Panc1 (cell line): ENCODE measurements at regions not wholly inside any gene's neighbourhood (a gene's known extent, or its start where the extent isn't known, plus 50 kb on each side); places are given as distances from the start of the nearest gene placed in this dataset.
"Not testable (repeated sequence)": the region's sequence is repeated elsewhere in the genome, so short reads cannot be mapped to it uniquely, and the experiment has no call there.

Experiments used
- ATAC-seq: fragments of 200-7000 bp; cut with Tn5 transposase; 2 replicates; pipeline ENCODE4 v1.9.1; 2020; ENCODE audit warnings: mild to moderate bottlenecking, moderate library complexity
- BruUV-seq: library from RNA; stranded (reverse); fragments of 400-500 nt; replicated peaks from 2 replicates; lab custom pipeline; 2021; lab: Mats Ljungman, UMichigan
- CTCF ChIA-PET: fragments of 300-600 bp; sonication (Branson Sonifier 250); formaldehyde crosslinking; loops from one replicate; lab custom pipeline; 2022; ENCODE audit warnings: antibody characterized with exemption; lab: Charles Lee
- POLR2A ChIA-PET: fragments of 300-600 bp; sonication (Branson Sonifier 250); formaldehyde crosslinking; loops from one replicate; lab custom pipeline; 2022; ENCODE audit warnings: antibody characterized with exemption; lab: Charles Lee
- DNase-seq: peaks from one replicate; pipeline ENCODE4 v3.0.0-alpha.2; 2010; ENCODE audit warnings: low read depth, low spot score
- H3K27ac ChIP-seq: 2 replicates; pipeline ENCODE4 v1.5.1; 2011; ENCODE audit warnings: mild to moderate bottlenecking, low read length, inconsistent platforms
- H3K27me3 ChIP-seq: fragments of 200-500 bp; sonication (Bioruptor generic); 2 replicates; pipeline ENCODE4 v1.6.0; 2014; ENCODE audit warnings: low read length, inconsistent platforms; ENCODE audit not compliant: control insufficient read depth, insufficient read depth
- H3K36me3 ChIP-seq: fragments of 200-500 bp; sonication (Bioruptor generic); 2 replicates; pipeline ENCODE4 v1.5.1; 2014; ENCODE audit warnings: inconsistent platforms, mild to moderate bottlenecking, low read length, moderate library complexity; ENCODE audit not compliant: control insufficient read depth, insufficient read depth
- H3K4me1 ChIP-seq: 2 replicates; pipeline ENCODE4 v1.5.1; 2011; ENCODE audit warnings: inconsistent platforms, mild to moderate bottlenecking, low read length, moderate library complexity; ENCODE audit not compliant: control insufficient read depth, insufficient read depth
- H3K4me3 ChIP-seq, 2 experiments: 2 replicates each; pipeline ENCODE4 v1.5.1; 2011 to 2012; ENCODE audit warnings: low read depth in 2 of 2, low read length in 2 of 2, mild to moderate bottlenecking in 2 of 2, inconsistent platforms in 1 of 2, moderate library complexity in 1 of 2
- H3K9me3 ChIP-seq: fragments of 200-500 bp; sonication (Bioruptor generic); 2 replicates; pipeline ENCODE4 v1.5.1; 2014; ENCODE audit warnings: low read depth, mild to moderate bottlenecking, inconsistent platforms, low read length, moderate library complexity; ENCODE audit not compliant: control insufficient read depth, insufficient read depth
- CTCF ChIP-seq: fragments of 450-650 bp; IDR thresholded peaks from 2 replicates; pipeline ENCODE4 v1.5.1; 2017; ENCODE audit warnings: mild to moderate bottlenecking
- POLR2AphosphoS5 ChIP-seq: IDR thresholded peaks from 2 replicates; pipeline ENCODE4 v1.6.1; 2012; ENCODE audit warnings: mild to moderate bottlenecking, low read depth, low read length, moderate library complexity
- REST ChIP-seq, 2 experiments: IDR thresholded peaks; 2 replicates each; pipeline ENCODE4 v1.6.1; 2011 to 2012; ENCODE audit warnings: low read depth in 2 of 2, control low read depth in 1 of 2, low read length in 1 of 2, mild to moderate bottlenecking in 1 of 2, moderate library complexity in 1 of 2; ENCODE audit not compliant: insufficient read depth in 1 of 2
- SIN3A ChIP-seq: IDR thresholded peaks from 2 replicates; pipeline ENCODE4 v1.6.1; 2012; ENCODE audit warnings: low read depth, mild to moderate bottlenecking, low read length, moderate library complexity, borderline replicate concordance; ENCODE audit not compliant: insufficient read depth
- TCF7L2 ChIP-seq: IDR thresholded peaks from 2 replicates; pipeline ENCODE4 v1.6.1; 2011; ENCODE audit warnings: mild to moderate bottlenecking, low read depth, low read length, inconsistent platforms
- in situ Hi-C: cut with HindIII; loops from 2 replicates; pipeline ENCODE4 v1.10.0; 2016; ENCODE audit warnings: low sequenced_read_pairs, low pct_unique_long_range_greater_than_20kb
- intact Hi-C: fragments of 100-400 bp; cut with micrococcal nuclease; formaldehyde crosslinking; loops from one replicate; pipeline ENCODE4 v1.10.0; 2022; ENCODE audit not compliant: unreplicated experiment

- intact Hi-C loops, in situ Hi-C loops, H3K9me3 ChIP-seq, H3K27me3 ChIP-seq, BruUV-seq, H3K4me1 ChIP-seq, H3K27ac ChIP-seq, H3K4me3 ChIP-seq, DNase-seq, ATAC-seq, POLR2A ChIA-PET, H3K36me3 ChIP-seq, CTCF ChIA-PET: not testable (repeated sequence)
These were observed 94.4 kb upstream of the TMEM170B start for GRCh38 chr6:11443125-11443524.

- Histone ChIP-seq H3K4me1 (no peaks in the 10 kb centered on the region), H3K27ac (no peak overlapping the region), H3K9me3 (peaks cover 3% of the 10 kb centered on the region; the same call in 1 of the 2 replicates), H3K36me3 (no peaks in the 10 kb centered on the region), H3K4me3 (no peak overlapping the region), H3K27me3 (no peaks in the 10 kb centered on the region)
- in situ Hi-C loops (no loop called here), intact Hi-C loops (no loop called here)
- no peak for TF ChIP-seq REST (IDR thresholded peaks at IDR 0.05; ENCODE audit: insufficient read depth in 1 of 2, low read depth in 2 of 2, low read length in 1 of 2)
- no peak for TF ChIP-seq TCF7L2
- TF ChIP-seq CTCF, result no peak
- TF ChIP-seq POLR2AphosphoS5, result no peak
- no peak for TF ChIP-seq SIN3A
- POLR2A ChIA-PET, result no interaction called here
- DNase-seq, result no peak
- CTCF ChIA-PET, result no interaction called here
- no TSS peak for BruUV-seq
- no peak for ATAC-seq
These were observed 95.1 kb upstream of the TMEM170B start for GRCh38 chr6:11442495-11442894.

DNA sequence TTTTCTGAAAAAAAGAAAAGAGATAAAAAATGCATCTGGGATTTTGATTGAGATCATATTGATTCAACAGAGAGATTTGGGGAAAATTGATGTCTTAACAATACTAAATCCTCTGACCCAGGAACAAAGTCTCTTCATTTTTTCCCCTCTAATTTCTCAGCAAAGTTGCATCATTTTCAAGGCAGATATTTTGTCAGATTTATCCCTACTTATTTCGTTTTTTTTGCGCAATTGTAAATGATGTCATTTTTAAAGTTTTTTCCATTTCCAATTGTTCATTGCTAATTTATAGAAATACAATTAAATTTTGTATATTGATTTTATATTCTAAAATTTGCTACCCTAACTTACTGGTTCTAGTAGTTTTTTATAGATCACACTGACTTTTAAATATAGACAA, 97.7 kb upstream of the TMEM170B start:
- H3K9me3 ChIP-seq, result no peaks in the 10 kb centered on the region
- no peak overlapping the region for H3K27ac ChIP-seq
- in situ Hi-C loops, result no loop called here
- BruUV-seq, result no TSS peak
- H3K4me3 ChIP-seq, result no peak overlapping the region
- ATAC-seq (no peak), DNase-seq (no peak)
- intact Hi-C loops, result no loop called here
- no peak for TF ChIP-seq SIN3A
- no peak for TF ChIP-seq POLR2AphosphoS5
- no peak for TF ChIP-seq CTCF
- no peaks in the 10 kb centered on the region for H3K4me1 ChIP-seq
- no peaks in the 10 kb centered on the region for H3K27me3 ChIP-seq
- no peaks in the 10 kb centered on the region for H3K36me3 ChIP-seq
- ChIA-PET CTCF (no interaction called here), POLR2A (no interaction called here)
